Upper lobe of right lung (tissue), 1 donor: ENCODE measurements at regions not wholly inside any gene's neighbourhood (a gene's known extent, or its start where the extent isn't known, plus 50 kb on each side); places are given as distances from the start of the nearest gene placed in this dataset.

Source experiments
- ATAC-seq: fragments of 200-7000 bp; cut with Tn5 transposase; one replicate; pipeline ENCODE4 v1.9.1; 2020; ENCODE audit warnings: mild to moderate bottlenecking, moderate library complexity
- DNase-seq: peaks from one replicate; pipeline ENCODE4 v3.0.0-alpha.2; 2020
- H3K27ac ChIP-seq: fragments of 200-600 bp; one replicate; pipeline ENCODE4 v1.8.0; 2022
- H3K27me3 ChIP-seq: fragments of 200-600 bp; one replicate; pipeline ENCODE4 v1.8.0; 2022; ENCODE audit warnings: mild to moderate bottlenecking
- H3K36me3 ChIP-seq: fragments of 200-600 bp; one replicate; pipeline ENCODE4 v1.8.0; 2022
- H3K4me1 ChIP-seq: fragments of 200-600 bp; one replicate; pipeline ENCODE4 v1.8.0; 2022
- H3K4me3 ChIP-seq: fragments of 200-600 bp; one replicate; pipeline ENCODE4 v1.8.0; 2022; ENCODE audit warnings: mild to moderate bottlenecking
- H3K9me3 ChIP-seq: fragments of 200-600 bp; one replicate; pipeline ENCODE4 v1.8.0; 2022
- intact Hi-C: fragments of 100-400 bp; cut with DNase I; formaldehyde crosslinking; loops from one replicate; pipeline ENCODE4 v1.11.0; 2022
- TF ChIP-seq, protein P1 (sequence below): fragments of 200-600 bp; IDR thresholded peaks from one replicate; pipeline ENCODE4 v1.8.0; 2022; ENCODE audit warnings: antibody characterized with exemption
- donor health status: DM: no; HTN: yes; CAD: no; lungs with severe emphysema.

GRCh38 chr5:93120771-93121170 is 460.2 kb downstream of the NR2F1-AS1 start:
- no peaks in the 10 kb centered on the region for H3K36me3 ChIP-seq
- intact Hi-C loops, result no loop called here
- no peaks in the 10 kb centered on the region for H3K4me1 ChIP-seq
- no peak overlapping the region for H3K27ac ChIP-seq
- ATAC-seq (no peak), DNase-seq (no peak)
- H3K4me3 ChIP-seq, result no peak overlapping the region
- no peaks in the 10 kb centered on the region for H3K27me3 ChIP-seq
- TF ChIP-seq, protein P1, sequence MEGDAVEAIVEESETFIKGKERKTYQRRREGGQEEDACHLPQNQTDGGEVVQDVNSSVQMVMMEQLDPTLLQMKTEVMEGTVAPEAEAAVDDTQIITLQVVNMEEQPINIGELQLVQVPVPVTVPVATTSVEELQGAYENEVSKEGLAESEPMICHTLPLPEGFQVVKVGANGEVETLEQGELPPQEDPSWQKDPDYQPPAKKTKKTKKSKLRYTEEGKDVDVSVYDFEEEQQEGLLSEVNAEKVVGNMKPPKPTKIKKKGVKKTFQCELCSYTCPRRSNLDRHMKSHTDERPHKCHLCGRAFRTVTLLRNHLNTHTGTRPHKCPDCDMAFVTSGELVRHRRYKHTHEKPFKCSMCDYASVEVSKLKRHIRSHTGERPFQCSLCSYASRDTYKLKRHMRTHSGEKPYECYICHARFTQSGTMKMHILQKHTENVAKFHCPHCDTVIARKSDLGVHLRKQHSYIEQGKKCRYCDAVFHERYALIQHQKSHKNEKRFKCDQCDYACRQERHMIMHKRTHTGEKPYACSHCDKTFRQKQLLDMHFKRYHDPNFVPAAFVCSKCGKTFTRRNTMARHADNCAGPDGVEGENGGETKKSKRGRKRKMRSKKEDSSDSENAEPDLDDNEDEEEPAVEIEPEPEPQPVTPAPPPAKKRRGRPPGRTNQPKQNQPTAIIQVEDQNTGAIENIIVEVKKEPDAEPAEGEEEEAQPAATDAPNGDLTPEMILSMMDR, result no peak
- H3K9me3 ChIP-seq, result no peaks in the 10 kb centered on the region

- no peak for DNase-seq
- H3K27ac ChIP-seq, result no peak overlapping the region
- intact Hi-C loops, result no loop called here
These were observed 461.0 kb downstream of the NR2F1-AS1 start for GRCh38 chr5:93120051-93120450.

DNA sequence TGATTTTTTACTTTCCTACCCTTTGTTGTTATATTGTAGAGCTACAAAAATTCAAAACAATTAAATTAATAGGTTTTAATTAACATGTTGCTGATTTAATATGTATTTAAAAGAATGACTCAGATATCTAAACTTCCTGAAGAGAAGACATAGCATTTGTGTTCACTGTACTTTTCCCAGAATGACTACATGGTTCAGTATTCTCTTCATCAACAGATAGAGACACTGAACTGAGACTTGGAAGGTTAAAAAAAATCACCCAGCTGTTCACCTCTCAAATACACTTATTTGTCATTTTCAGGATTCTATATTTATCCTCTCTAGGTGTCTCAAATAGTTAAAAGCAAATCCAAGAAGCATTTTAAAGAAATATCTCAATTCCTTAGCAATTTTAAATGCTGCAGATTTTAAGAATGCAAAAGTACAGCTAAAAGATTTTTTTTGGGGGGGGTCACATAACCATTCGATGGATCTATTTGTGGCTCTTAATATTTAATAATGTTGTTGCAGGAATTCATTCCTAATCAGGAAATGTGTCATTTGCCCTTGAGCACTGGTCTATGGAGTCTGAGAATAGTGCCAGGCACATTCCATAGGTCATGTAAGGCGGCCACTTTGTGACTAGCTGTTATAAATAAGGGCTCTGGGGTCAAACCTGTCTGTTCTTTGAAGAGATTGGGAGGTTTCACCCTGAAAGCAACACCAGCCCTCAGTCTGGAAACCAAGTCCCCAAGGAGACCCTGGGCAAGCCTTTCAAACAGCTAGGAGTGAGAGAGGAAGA is 463.1 kb downstream of the NR2F1-AS1 start:
- Histone ChIP-seq H3K4me3 (no peak overlapping the region), H3K27ac (no peak overlapping the region), H3K4me1 (no peaks in the 10 kb centered on the region), H3K9me3 (no peaks in the 10 kb centered on the region), H3K36me3 (no peaks in the 10 kb centered on the region), H3K27me3 (no peaks in the 10 kb centered on the region)
- TF ChIP-seq, protein P1, result no peak
- ATAC-seq, result no peak
- intact Hi-C loops, result no loop called here
- DNase-seq, result no peak

More at GRCh38 chr5:93120051-93120450, 461.0 kb downstream of the NR2F1-AS1 start:
- Histone ChIP-seq H3K4me1 (no peaks in the 10 kb centered on the region), H3K36me3 (no peaks in the 10 kb centered on the region), H3K9me3 (no peaks in the 10 kb centered on the region), H3K4me3 (no peak overlapping the region), H3K27me3 (no peaks in the 10 kb centered on the region)
- TF ChIP-seq, protein P1, result no peak
- no peak for ATAC-seq

GRCh38 chr5:93107805-93108520 is 473.1 kb downstream of the NR2F1-AS1 start:
- no peak for ATAC-seq
- DNase-seq, result no peak
- H3K4me1 ChIP-seq, result peaks cover 7% of the 10 kb centered on the region

DNA sequence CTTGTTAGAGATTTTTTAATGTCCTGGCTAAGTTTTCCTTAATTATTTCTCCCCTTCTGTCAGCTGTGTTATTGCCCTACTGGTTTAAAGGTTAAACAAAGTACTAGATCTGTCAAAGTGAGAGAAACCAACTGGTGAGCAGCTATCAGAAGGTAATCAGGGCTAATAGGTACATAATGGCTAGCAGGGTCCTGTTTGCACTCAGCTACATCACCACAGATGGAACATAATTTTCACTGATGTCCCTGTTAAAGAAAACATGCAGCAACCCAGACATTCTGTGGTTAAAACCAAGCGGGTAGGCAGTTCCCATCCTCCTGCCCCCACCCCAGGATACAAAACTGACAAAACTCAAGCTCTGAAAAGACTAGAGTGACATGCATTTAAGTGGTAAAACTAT is 473.9 kb downstream of the NR2F1-AS1 start:
- Histone ChIP-seq H3K27me3 (no peaks in the 10 kb centered on the region), H3K27ac (no peak overlapping the region), H3K4me1 (peaks cover 7% of the 10 kb centered on the region), H3K36me3 (no peaks in the 10 kb centered on the region), H3K9me3 (no peaks in the 10 kb centered on the region), H3K4me3 (no peak overlapping the region)
- no peak for ATAC-seq
- intact Hi-C loops, result no loop called here
- DNase-seq, result no peak
- TF ChIP-seq, protein P1, result no peak

More at GRCh38 chr5:93107805-93108520, 473.1 kb downstream of the NR2F1-AS1 start:
- H3K9me3 ChIP-seq, result no peaks in the 10 kb centered on the region
- intact Hi-C loops, result no loop called here
- no peaks in the 10 kb centered on the region for H3K36me3 ChIP-seq
- H3K27ac ChIP-seq, result no peak overlapping the region
- H3K4me3 ChIP-seq, result no peak overlapping the region
- TF ChIP-seq, protein P1, result no peak
- no peaks in the 10 kb centered on the region for H3K27me3 ChIP-seq
